Calu3 (cell line): ENCODE measurements at regions not wholly inside any gene's neighbourhood (a gene's known extent, or its start where the extent isn't known, plus 50 kb on each side); places are given as distances from the start of the nearest gene placed in this dataset.

Source experiments
- BruUV-seq: library from RNA; stranded (reverse); fragments of 400-500 nt; replicated peaks from 2 replicates; lab custom pipeline; 2021; lab: Mats Ljungman, UMichigan
- CTCF ChIA-PET: fragments of 300-600 bp; sonication (Branson Sonifier 250); formaldehyde crosslinking; loops from one replicate; lab custom pipeline; 2022; ENCODE audit warnings: antibody characterized with exemption; lab: Charles Lee
- DNase-seq: peaks from one replicate; pipeline ENCODE4 v3.0.0; 2022
- H3K27ac Mint-ChIP-seq: one replicate; pipeline ENCODE4 v1.8.0; 2022; ENCODE audit warnings: mixed read lengths; ENCODE audit not compliant: unreplicated experiment
- H3K27me3 Mint-ChIP-seq: one replicate; pipeline ENCODE4 v1.8.0; 2022; ENCODE audit warnings: mixed read lengths; ENCODE audit not compliant: unreplicated experiment
- H3K36me3 Mint-ChIP-seq: one replicate; pipeline ENCODE4 v1.8.0; 2022; ENCODE audit warnings: mild to moderate bottlenecking, moderate library complexity, mixed read lengths; ENCODE audit not compliant: insufficient read depth, unreplicated experiment
- H3K4me1 Mint-ChIP-seq: one replicate; pipeline ENCODE4 v1.8.0; 2022; ENCODE audit warnings: mild to moderate bottlenecking, low read depth, mixed read lengths; ENCODE audit not compliant: unreplicated experiment
- H3K4me3 Mint-ChIP-seq: one replicate; pipeline ENCODE4 v1.8.0; 2022; ENCODE audit warnings: mild to moderate bottlenecking, low read depth, moderate library complexity, mixed read lengths; ENCODE audit not compliant: unreplicated experiment
- H3K9me3 Mint-ChIP-seq: one replicate; pipeline ENCODE4 v1.8.0; 2022; ENCODE audit warnings: low read depth, mixed read lengths; ENCODE audit not compliant: unreplicated experiment
- intact Hi-C: fragments of 100-400 bp; cut with micrococcal nuclease; formaldehyde crosslinking; loops from one replicate; pipeline ENCODE4 v1.10.0; 2022; ENCODE audit not compliant: unreplicated experiment
- TF ChIP-seq, protein P1 (sequence below): fragments of 200-600 bp; IDR thresholded peaks from one replicate; pipeline ENCODE4 v1.8.0; 2022; ENCODE audit warnings: antibody characterized with exemption; ENCODE audit not compliant: unreplicated experiment

DNA sequence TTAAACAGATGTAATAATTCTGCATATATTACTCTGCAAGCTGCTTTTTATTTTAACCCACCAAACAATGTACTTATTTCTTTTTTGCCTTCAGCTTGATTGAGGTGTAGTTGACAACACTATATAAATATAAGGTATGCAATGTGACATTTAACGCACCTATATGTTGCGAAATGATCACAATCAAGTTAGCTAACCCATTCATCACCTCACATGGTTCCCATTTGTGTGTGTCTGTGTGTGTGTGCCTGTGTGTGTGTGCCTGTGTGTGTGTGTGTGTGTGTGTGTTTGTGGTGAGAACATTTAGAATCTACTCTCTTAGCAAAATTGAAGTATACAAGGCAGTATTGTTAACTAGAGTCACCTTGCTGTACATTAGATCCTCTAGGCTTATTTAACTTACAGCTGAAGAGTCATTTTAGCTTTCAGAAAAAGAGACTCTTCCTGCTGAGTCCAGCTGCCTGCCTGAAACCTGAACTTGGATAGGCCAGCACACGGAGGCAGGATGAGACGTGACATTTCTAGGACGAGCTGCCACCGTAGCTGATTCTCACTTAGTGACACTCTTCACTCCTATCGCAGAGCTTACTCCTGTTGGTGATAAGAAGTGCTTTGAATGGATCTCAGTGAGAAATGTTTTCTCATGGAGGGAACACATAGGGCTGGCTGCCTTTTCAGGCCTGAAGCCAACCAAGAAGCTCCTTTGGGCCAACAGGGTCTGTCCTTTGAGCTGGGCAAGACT is 126.5 kb upstream of the RIPOR2 start:
- TF ChIP-seq, protein P1, sequence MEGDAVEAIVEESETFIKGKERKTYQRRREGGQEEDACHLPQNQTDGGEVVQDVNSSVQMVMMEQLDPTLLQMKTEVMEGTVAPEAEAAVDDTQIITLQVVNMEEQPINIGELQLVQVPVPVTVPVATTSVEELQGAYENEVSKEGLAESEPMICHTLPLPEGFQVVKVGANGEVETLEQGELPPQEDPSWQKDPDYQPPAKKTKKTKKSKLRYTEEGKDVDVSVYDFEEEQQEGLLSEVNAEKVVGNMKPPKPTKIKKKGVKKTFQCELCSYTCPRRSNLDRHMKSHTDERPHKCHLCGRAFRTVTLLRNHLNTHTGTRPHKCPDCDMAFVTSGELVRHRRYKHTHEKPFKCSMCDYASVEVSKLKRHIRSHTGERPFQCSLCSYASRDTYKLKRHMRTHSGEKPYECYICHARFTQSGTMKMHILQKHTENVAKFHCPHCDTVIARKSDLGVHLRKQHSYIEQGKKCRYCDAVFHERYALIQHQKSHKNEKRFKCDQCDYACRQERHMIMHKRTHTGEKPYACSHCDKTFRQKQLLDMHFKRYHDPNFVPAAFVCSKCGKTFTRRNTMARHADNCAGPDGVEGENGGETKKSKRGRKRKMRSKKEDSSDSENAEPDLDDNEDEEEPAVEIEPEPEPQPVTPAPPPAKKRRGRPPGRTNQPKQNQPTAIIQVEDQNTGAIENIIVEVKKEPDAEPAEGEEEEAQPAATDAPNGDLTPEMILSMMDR: no peak
- no peaks in the 10 kb centered on the region for H3K9me3 Mint-ChIP-seq
- intact Hi-C loops: no loop called here
- CTCF ChIA-PET: interaction anchor here (0.6 to 1.7 kb wide), 7 partner anchors 8 to 48 kb away, joined by 3 to 9 read pairs (median 4); no protein-coding TSS in a partner anchor
- no TSS peak for BruUV-seq
- H3K27ac Mint-ChIP-seq: no peak overlapping the region
- DNase-seq: no peak
- H3K36me3 Mint-ChIP-seq: no peaks in the 10 kb centered on the region
- no peak overlapping the region for H3K4me3 Mint-ChIP-seq
- H3K4me1 Mint-ChIP-seq: no peaks in the 10 kb centered on the region
- peaks cover 28% of the 10 kb centered on the region for H3K27me3 Mint-ChIP-seq

GRCh38 chr6:25064006-25064405 is 128.2 kb upstream of the RIPOR2 start:
- intact Hi-C loops: no loop called here
- Mint-ChIP-seq H3K36me3 (no peaks in the 10 kb centered on the region), H3K27me3 (peaks cover 37% of the 10 kb centered on the region), H3K4me1 (no peaks in the 10 kb centered on the region), H3K9me3 (no peaks in the 10 kb centered on the region), H3K27ac (no peak overlapping the region), H3K4me3 (no peak overlapping the region)
- TF ChIP-seq, protein P1: no peak
- no TSS peak for BruUV-seq
- CTCF ChIA-PET: no interaction called here
- no peak for DNase-seq

GRCh38 chr6:25065666-25066065 is 129.9 kb upstream of the RIPOR2 start:
- DNase-seq: no peak
- H3K36me3 Mint-ChIP-seq: no peaks in the 10 kb centered on the region
- H3K27me3 Mint-ChIP-seq: peaks cover 49% of the 10 kb centered on the region
- CTCF ChIA-PET: interaction anchor here (0.7 to 0.9 kb wide), 2 partner anchors 64 to 481 kb away, joined by 4 to 7 read pairs; no protein-coding TSS in a partner anchor
- H3K4me1 Mint-ChIP-seq: no peaks in the 10 kb centered on the region
- H3K27ac Mint-ChIP-seq: no peak overlapping the region
- intact Hi-C loops: no loop called here
- no peak overlapping the region for H3K4me3 Mint-ChIP-seq
- TF ChIP-seq, protein P1: no peak
- no peaks in the 10 kb centered on the region for H3K9me3 Mint-ChIP-seq
- BruUV-seq: no TSS peak

GRCh38 chr6:25066593-25066992 is 130.8 kb upstream of the RIPOR2 start:
- TF ChIP-seq, protein P1: no peak
- Mint-ChIP-seq H3K27ac (no peak overlapping the region), H3K9me3 (no peaks in the 10 kb centered on the region), H3K36me3 (no peaks in the 10 kb centered on the region), H3K4me1 (no peaks in the 10 kb centered on the region), H3K27me3 (peaks cover 49% of the 10 kb centered on the region), H3K4me3 (no peak overlapping the region)
- intact Hi-C loops: no loop called here
- no peak for DNase-seq
- CTCF ChIA-PET: interaction anchor here (0.9 to 1.7 kb wide), 2 partner anchors 48 to 65 kb away, joined by 4 to 7 read pairs; no protein-coding TSS in a partner anchor
- BruUV-seq: no TSS peak
